GM12874 (cell line): ENCODE measurements at regions not wholly inside any gene's neighbourhood (a gene's known extent, or its start where the extent isn't known, plus 50 kb on each side); places are given as distances from the start of the nearest gene placed in this dataset.

Source experiments
- CTCF ChIP-seq: IDR thresholded peaks from 2 replicates; pipeline ENCODE4 v1.5.1; 2011; ENCODE audit warnings: low read depth, mild to moderate bottlenecking, control low read depth, low read length, moderate library complexity; ENCODE audit not compliant: insufficient read depth

- no peak for TF ChIP-seq CTCF
These were observed 279.6 kb downstream of the TXNL1 start for GRCh38 chr18:56358608-56359280.

- TF ChIP-seq CTCF = no peak
These were observed 284.6 kb downstream of the TXNL1 start for GRCh38 chr18:56353663-56354260.

- TF ChIP-seq CTCF = no peak
These were observed 286.4 kb downstream of the TXNL1 start for GRCh38 chr18:56351911-56352500.

- no peak for TF ChIP-seq CTCF
These were observed 300.9 kb downstream of the TXNL1 start for GRCh38 chr18:56337507-56337906.

- no peak for TF ChIP-seq CTCF
These were observed 304.6 kb downstream of the TXNL1 start for GRCh38 chr18:56333839-56334238.

GRCh38 chr18:56333146-56333545 is 305.2 kb downstream of the TXNL1 start:
- no peak for TF ChIP-seq CTCF

GRCh38 chr18:56332371-56332770 is 306.0 kb downstream of the TXNL1 start:
- TF ChIP-seq CTCF = no peak
